Immature natural killer cell (primary cell): ENCODE measurements at regions not wholly inside any gene's neighbourhood (a gene's known extent, or its start where the extent isn't known, plus 50 kb on each side); places are given as distances from the start of the nearest gene placed in this dataset.
"Not testable (repeated sequence)": the region's sequence is repeated elsewhere in the genome, so short reads cannot be mapped to it uniquely, and the experiment has no call there.

ENCODE experiments used
- DNase-seq, 3 donors: peaks; one replicate each; pipeline ENCODE4 v3.0.0; 2022; ENCODE audit warnings: mixed read lengths in 1 of 3
- H3K27ac Mint-ChIP-seq, 6 donors: one replicate each; pipeline ENCODE4 v1.8.0; 2020; ENCODE audit warnings: mixed read lengths in 6 of 6, mild to moderate bottlenecking in 5 of 6, inconsistent platforms in 4 of 6, moderate library complexity in 3 of 6
- H3K27me3 Mint-ChIP-seq, 3 donors: one replicate each; pipeline ENCODE4 v1.8.0; 2020 to 2021; ENCODE audit warnings: low read depth in 3 of 3, mild to moderate bottlenecking in 3 of 3, mixed read lengths in 3 of 3, moderate library complexity in 3 of 3, inconsistent platforms in 1 of 3
- H3K36me3 Mint-ChIP-seq, 3 donors: one replicate each; pipeline ENCODE4 v1.8.0; 2020; ENCODE audit warnings: mixed read lengths in 3 of 3, inconsistent platforms in 2 of 3, mild to moderate bottlenecking in 2 of 3
- H3K4me1 Mint-ChIP-seq, 2 donors: one replicate each; pipeline ENCODE4 v1.8.0; 2020; ENCODE audit warnings: inconsistent platforms in 2 of 2, mild to moderate bottlenecking in 2 of 2, mixed read lengths in 2 of 2, moderate library complexity in 1 of 2
- H3K4me3 Mint-ChIP-seq, 5 donors: one replicate each; pipeline ENCODE4 v1.8.0; 2020; ENCODE audit warnings: mild to moderate bottlenecking in 5 of 5, mixed read lengths in 5 of 5, inconsistent platforms in 3 of 5, moderate library complexity in 3 of 5
- H3K9me3 Mint-ChIP-seq, 6 donors: one replicate each; pipeline ENCODE4 v1.8.0; 2020; ENCODE audit warnings: mild to moderate bottlenecking in 6 of 6, mixed read lengths in 6 of 6, inconsistent platforms in 4 of 6, moderate library complexity in 3 of 6

DNA sequence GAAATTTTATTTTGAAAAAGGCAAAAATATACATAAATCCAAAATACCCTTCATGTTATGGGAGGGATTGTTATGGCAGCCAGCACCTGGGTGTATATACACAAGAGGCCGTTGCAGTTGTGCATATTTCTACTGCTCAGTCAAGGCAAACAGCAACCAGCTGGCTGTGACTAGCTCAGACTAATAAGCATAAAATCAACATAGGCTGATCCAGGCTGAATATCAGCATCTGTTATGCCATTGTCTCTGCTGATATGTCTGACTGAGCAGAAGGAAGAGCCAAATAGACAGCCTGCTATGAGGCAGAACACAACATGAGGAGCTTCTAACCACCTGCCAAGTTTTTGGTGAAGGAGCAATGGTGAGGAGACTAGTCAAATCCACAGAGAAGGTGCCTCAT, 457.5 kb upstream of the ALCAM start:
- Mint-ChIP-seq H3K27ac (no peak overlapping the region), H3K4me3 (no peak overlapping the region), H3K36me3 (no peaks in the 10 kb centered on the region), H3K4me1 (no peaks in the 10 kb centered on the region), H3K9me3 (peaks cover 4 to 21% (median 14%) of the 10 kb centered on the region in 6 donors), H3K27me3 (no peaks in the 10 kb centered on the region)
- DNase-seq: no peak

DNA sequence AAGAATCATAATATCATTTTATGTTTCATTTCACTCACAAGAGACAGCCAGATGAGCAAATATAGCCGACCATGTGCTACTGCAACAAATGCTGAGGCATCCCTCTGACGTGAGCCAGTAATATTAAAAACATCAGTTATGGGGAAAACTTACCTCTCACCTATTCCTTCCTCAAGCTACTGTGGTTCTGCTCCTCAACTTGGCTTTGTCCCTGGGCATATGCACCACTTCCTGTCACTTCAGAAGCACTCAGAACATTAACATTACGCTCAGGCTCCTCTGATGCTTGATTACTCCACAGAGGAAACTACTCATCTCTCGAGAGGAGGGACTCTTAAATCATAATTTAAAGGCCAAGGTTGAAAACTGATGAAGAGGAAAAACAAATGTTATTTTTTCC, 457.0 kb upstream of the ALCAM start:
- H3K9me3 Mint-ChIP-seq: peaks cover 1 to 21% (median 10%) of the 10 kb centered on the region in 6 donors

DNA sequence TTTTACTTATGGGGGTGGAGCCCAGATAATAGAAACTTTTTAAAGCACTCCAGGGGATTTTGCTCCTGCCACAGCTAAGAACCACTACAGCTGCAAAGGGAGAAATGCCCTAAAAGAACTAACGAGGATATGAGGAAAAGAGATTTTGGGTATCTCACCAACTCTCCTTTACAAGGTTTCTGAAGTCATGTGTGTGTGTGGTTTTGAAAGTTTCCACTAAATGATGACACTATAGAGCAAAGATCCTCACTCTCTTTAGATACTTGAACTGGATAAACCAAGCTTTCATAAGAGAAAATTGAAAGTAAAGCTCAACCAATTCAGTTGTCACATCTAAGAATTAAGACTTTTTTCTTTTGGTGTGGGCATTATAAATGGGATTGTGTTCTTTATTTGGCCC, 455.3 kb upstream of the ALCAM start:
- Mint-ChIP-seq H3K27ac (no peak overlapping the region), H3K27me3 (no peaks in the 10 kb centered on the region), H3K4me1 (no peaks in the 10 kb centered on the region), H3K4me3 (no peak overlapping the region), H3K36me3 (no peaks in the 10 kb centered on the region), H3K9me3 (peaks cover 0 to 21% (median 10%) of the 10 kb centered on the region in 6 donors)
- no peak for DNase-seq

More for the DNA sequence above, 457.0 kb upstream of the ALCAM start:
- Mint-ChIP-seq H3K36me3 (no peaks in the 10 kb centered on the region), H3K4me1 (no peaks in the 10 kb centered on the region), H3K4me3 (no peak overlapping the region), H3K27me3 (no peaks in the 10 kb centered on the region), H3K27ac (no peak overlapping the region)
- no peak for DNase-seq

DNA sequence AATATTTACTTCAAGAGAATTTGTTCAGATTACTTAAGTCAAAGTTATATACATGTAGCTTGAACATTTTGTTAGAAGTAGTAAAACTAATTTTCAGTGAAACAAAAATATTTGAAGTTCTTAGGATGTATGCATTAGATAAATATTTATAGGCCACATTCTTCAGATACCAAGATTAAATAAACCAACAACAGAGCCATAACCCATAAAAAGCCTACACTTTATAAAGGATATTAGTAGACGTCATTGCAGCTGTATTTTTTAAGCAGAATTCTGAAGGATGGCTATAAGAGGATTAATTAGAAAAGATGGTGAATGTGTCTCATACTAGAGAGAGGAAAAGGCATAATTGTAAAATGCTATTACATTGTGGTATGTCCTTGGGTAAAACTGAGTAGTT, 449.7 kb upstream of the ALCAM start:
- no peaks in the 10 kb centered on the region for H3K36me3 Mint-ChIP-seq
- H3K9me3 Mint-ChIP-seq: peaks cover 2 to 17% (median 8%) of the 10 kb centered on the region in 6 donors
- no peak overlapping the region for H3K4me3 Mint-ChIP-seq
- no peak for DNase-seq
- no peaks in the 10 kb centered on the region for H3K4me1 Mint-ChIP-seq
- H3K27ac Mint-ChIP-seq: no peak overlapping the region
- peaks cover 0 to 5% (median 0%) of the 10 kb centered on the region in 3 donors for H3K27me3 Mint-ChIP-seq

DNA sequence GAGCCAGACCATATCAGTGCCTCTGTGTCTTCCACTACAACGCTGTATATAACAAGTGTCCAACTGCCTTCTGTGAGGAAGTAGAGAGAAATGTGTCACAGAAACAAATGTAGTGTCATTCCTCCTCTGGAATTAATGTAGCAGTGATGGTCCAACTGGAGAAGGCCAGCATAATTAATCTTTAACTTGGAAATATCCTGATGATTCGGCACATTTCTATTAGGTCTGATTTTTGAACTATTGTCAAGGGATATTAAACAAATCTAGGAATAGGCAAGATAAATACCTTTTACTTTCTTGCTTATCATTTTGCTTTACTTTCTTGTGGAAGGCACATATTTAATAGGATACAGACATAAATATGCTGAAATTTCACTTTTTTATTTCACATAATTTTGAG, 446.2 kb upstream of the ALCAM start:
- H3K4me3 Mint-ChIP-seq: no peak overlapping the region
- H3K4me1 Mint-ChIP-seq: no peaks in the 10 kb centered on the region
- no peak overlapping the region for H3K27ac Mint-ChIP-seq
- H3K36me3 Mint-ChIP-seq: no peaks in the 10 kb centered on the region
- peaks cover 0 to 5% (median 0%) of the 10 kb centered on the region in 3 donors for H3K27me3 Mint-ChIP-seq
- peaks cover 3 to 15% (median 10%) of the 10 kb centered on the region in 6 donors for H3K9me3 Mint-ChIP-seq
- no peak for DNase-seq

DNA sequence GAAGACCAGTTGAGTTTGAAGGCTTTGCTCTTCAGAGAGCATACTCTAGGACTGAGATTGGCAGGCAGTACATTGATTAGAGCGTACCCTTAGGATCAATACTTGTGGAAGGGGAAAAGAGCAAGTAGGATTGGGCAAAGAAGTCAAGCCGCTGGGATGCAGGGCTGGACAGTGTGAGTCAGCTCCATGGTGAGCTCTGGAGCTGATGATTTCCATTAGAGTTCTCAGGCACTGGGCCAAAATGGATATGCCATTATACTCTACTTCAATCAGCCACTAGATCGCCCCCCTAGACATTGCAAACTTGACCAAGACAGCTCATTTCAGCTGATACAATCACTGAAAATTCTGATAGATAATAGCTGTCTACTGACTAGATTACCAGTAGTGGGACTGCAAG, 432.7 kb upstream of the ALCAM start:
- Mint-ChIP-seq H3K36me3 (no peaks in the 10 kb centered on the region), H3K27me3 (peaks cover 0 to 3% (median 3%) of the 10 kb centered on the region in 3 donors), H3K9me3 (peaks cover 0 to 43% (median 17%) of the 10 kb centered on the region in 6 donors), H3K27ac (no peak overlapping the region), H3K4me3 (no peak overlapping the region), H3K4me1 (no peaks in the 10 kb centered on the region)
- no peak for DNase-seq

DNA sequence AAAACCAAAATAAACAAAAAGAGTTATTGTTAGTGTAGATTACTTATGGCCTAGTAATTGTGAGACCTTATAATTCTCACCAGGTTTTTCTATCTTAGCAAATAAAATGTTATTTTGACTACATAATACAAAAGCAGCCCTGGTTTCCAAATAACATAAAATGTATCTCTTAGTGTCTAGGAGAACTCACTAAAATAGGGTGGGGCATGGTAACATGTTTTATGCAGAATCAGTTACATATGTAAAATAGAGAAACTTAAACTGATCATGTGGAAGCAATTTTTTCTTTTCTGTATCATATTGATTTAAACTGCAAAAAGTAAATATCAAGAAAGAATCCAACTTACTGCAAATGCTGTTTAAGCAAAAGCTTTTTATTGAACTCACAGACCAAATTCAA, 431.1 kb upstream of the ALCAM start:
- H3K36me3 Mint-ChIP-seq: no peaks in the 10 kb centered on the region
- H3K27me3 Mint-ChIP-seq: no peaks in the 10 kb centered on the region
- DNase-seq: no peak
- no peak overlapping the region for H3K27ac Mint-ChIP-seq
- no peaks in the 10 kb centered on the region for H3K4me1 Mint-ChIP-seq
- H3K9me3 Mint-ChIP-seq: peaks cover 0 to 36% (median 11%) of the 10 kb centered on the region in 6 donors
- no peak overlapping the region for H3K4me3 Mint-ChIP-seq

DNA sequence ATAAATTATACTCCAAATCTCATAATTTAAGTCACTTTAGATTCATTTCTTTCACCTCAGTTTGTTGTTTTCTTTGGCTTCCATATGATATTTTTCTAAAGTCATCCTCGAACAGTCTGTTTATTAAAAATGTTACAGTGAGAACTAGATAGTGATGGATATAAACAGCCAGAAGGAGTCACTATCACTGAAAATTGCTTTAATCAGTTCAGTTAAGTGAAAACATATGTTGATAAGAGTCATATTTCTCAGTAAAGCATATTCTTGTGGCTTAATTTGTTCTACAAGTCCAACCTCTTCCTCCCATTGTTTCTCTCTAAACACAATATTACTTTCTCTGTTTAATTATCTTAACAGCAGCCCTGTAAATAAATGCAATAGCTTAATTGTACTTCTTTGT, 427.5 kb upstream of the ALCAM start:
- no peaks in the 10 kb centered on the region for H3K4me1 Mint-ChIP-seq
- no peaks in the 10 kb centered on the region for H3K27me3 Mint-ChIP-seq
- no peak overlapping the region for H3K4me3 Mint-ChIP-seq
- DNase-seq: no peak
- H3K9me3 Mint-ChIP-seq: peaks cover 2 to 27% (median 8%) of the 10 kb centered on the region in 6 donors
- no peak overlapping the region for H3K27ac Mint-ChIP-seq
- no peaks in the 10 kb centered on the region for H3K36me3 Mint-ChIP-seq

DNA sequence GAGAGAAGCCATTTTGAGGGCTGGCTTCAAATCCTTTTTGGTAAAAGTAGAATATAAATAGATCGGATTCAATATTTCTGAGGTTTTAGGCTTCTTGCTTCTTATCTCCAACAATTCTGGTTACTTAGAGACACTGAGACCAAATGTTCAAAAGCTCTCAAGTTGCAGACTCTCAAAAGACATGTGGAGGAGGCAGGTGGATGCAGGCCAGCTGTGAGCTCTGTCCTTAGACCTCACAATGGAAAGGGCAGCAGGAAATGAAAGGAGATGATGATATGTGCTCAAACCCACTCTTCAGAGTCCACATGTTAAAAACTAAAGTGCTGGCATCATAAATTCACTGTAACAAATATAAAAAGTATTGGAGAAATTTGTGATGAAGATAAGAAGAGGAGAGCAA, 424.9 kb upstream of the ALCAM start:
- H3K27ac Mint-ChIP-seq: no peak overlapping the region

DNA sequence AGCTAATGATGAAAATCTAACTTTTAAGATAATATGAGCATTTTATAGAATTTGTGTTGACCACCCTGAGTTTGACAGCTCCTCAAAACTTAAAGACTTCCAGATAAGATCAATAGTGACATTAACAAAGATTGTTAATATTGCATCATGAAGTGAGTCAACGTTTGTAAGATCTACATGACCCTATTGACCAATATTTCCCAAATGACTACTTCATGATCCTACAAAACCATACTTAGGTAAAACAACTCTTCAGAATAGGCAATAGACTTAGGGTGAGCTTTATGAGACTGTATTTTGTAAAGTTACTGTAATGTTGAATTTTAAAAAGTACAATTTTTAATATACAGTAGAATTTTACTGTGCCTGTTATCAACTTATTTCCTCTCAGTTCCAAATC, 422.7 kb upstream of the ALCAM start:
- no peaks in the 10 kb centered on the region for H3K4me1 Mint-ChIP-seq
- no peak for DNase-seq
- no peaks in the 10 kb centered on the region for H3K36me3 Mint-ChIP-seq
- H3K4me3 Mint-ChIP-seq: no peak overlapping the region
- H3K27me3 Mint-ChIP-seq: peaks cover 0 to 3% (median 0%) of the 10 kb centered on the region in 3 donors
- H3K27ac Mint-ChIP-seq: no peak overlapping the region
- peaks cover 5 to 37% (median 20%) of the 10 kb centered on the region in 6 donors for H3K9me3 Mint-ChIP-seq

More for the DNA sequence above, 424.9 kb upstream of the ALCAM start:
- Mint-ChIP-seq H3K9me3 (peaks cover 2 to 27% (median 11%) of the 10 kb centered on the region in 6 donors), H3K36me3 (no peaks in the 10 kb centered on the region), H3K27me3 (no peaks in the 10 kb centered on the region), H3K4me1 (no peaks in the 10 kb centered on the region), H3K4me3 (no peak overlapping the region)
- no peak for DNase-seq

DNA sequence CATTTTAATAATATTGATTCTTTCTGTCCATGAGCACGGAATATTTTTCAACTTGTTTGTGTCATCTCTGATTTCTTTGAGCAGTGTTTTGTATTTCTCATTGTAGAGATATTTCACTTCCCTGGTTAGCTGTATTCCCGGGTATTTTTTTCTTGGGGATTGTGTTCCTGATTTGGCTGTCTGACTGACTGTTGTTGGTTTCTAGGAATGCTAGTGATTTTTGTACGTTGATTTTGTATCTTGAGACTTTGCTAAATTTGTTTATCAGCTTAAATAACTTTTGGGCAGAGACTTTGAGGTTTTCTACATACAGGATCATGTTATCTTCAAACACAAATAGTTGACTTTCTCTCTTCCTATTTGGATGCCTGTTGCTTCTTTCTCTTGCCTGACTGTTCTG, 418.8 kb upstream of the ALCAM start:
- Mint-ChIP-seq H3K4me3 (no peak overlapping the region), H3K27ac (no peak overlapping the region), H3K27me3 (peaks cover 0 to 3% (median 0%) of the 10 kb centered on the region in 3 donors), H3K36me3 (no peaks in the 10 kb centered on the region), H3K4me1 (no peaks in the 10 kb centered on the region), H3K9me3 (peaks cover 4 to 29% (median 17%) of the 10 kb centered on the region in 6 donors)
- no peak for DNase-seq

DNA sequence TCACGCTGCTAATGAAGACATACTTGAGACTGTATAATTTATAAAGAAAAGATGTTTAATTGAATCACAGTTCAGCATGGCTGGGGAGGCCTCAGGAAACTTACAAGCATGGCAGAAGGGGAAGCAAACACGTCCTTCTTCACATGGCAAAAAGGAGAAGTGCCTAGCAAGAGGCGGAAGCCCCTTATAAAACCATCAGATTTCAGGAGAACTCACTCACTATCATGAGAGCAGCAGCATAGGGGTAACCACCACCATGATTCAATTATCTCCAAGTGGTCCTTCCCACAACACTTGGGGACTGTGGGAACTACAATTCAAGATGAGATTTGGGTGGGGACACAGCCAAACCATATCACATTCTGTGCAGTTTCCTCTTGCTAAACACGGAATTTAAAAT, 416.9 kb upstream of the ALCAM start:
- H3K27me3 Mint-ChIP-seq, H3K4me3 Mint-ChIP-seq, H3K4me1 Mint-ChIP-seq, H3K36me3 Mint-ChIP-seq, DNase-seq, H3K27ac Mint-ChIP-seq: not testable (repeated sequence)
- H3K9me3 Mint-ChIP-seq: peaks cover 5 to 20% (median 14%) of the 10 kb centered on the region in 6 donors

DNA sequence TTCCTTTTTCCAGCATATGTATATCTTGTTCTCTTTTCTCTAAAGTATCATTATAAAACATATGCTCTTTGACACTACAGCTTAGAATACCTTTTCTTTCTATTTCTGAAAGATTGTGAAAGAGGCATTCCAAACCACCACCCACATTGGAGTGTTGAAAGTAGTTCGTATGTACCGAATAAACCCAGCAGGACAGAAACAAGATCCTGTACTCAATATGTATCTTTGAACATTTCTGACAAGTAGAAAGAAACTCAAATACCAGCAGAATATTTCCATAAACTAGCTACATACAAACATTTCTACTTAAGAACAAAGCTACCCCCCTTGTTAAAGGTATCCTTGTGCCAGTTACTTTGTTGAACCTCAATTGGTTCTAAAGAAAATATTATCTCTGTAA, 415.3 kb upstream of the ALCAM start:
- Mint-ChIP-seq H3K27ac (no peak overlapping the region), H3K4me3 (no peak overlapping the region), H3K9me3 (peaks cover 3 to 19% (median 12%) of the 10 kb centered on the region in 6 donors), H3K4me1 (no peaks in the 10 kb centered on the region), H3K36me3 (no peaks in the 10 kb centered on the region), H3K27me3 (peaks cover 0 to 6% (median 0%) of the 10 kb centered on the region in 3 donors)
- no peak for DNase-seq

DNA sequence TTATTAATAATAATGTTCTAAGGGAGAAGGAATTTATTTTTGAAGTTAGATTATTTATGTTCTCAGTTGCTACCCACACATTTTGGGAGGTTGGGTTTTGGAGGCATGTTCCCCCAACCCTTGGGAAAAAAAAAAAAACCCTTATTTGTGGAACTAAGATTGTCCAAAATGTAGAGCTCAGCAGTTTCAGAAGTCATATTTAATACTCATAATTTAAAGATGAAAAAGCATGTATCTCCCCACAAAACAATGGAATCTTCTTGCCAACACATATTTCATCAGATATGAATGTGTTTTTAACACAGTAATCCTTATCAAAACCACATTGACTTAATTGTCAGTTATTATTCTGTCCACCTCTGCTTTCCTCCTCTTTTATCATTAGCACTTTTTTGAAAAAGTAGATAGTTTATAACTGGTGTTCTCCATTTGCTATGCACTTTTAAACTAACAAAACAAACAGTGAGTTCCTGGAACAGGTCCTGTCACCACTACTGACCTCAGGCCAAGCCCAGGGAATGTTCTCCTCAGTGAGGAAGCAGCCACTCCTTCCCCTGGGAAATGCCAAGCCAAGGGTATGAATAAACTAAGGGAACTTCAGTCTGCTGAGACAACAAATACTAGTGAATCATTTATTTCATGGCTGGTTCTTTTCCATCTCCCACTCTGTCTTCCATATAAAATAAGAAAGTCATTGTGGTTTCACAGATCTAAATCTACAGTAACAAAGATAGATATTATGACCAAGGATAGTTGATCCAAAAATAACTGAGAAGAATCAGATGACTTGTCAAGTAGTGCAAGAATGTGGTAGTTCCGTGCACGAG, 414.4 kb upstream of the ALCAM start:
- no peak for DNase-seq
- Mint-ChIP-seq H3K27me3 (peaks cover 0 to 6% (median 0%) of the 10 kb centered on the region in 3 donors), H3K4me3 (no peak overlapping the region), H3K4me1 (no peaks in the 10 kb centered on the region), H3K36me3 (no peaks in the 10 kb centered on the region), H3K27ac (no peak overlapping the region), H3K9me3 (peaks cover 3 to 19% (median 12%) of the 10 kb centered on the region in 6 donors)
